HUDEP-2 (cell line): ENCODE measurements at regions not wholly inside any gene's neighbourhood (a gene's known extent, or its start where the extent isn't known, plus 50 kb on each side); places are given as distances from the start of the nearest gene placed in this dataset.
"Not testable (repeated sequence)": the region's sequence is repeated elsewhere in the genome, so short reads cannot be mapped to it uniquely, and the experiment has no call there.

Experiments
- DNase-seq, 76 experiments: peaks; one replicate each; lab custom pipeline; 2025; ENCODE audit not compliant: unreplicated experiment in 76 of 76; lab: John Stamatoyannopoulos, UW

- DNase-seq, result no peak
These were observed 278.3 kb downstream of the TMEM38B start for GRCh38 chr9:105972466-105973204.

DNA sequence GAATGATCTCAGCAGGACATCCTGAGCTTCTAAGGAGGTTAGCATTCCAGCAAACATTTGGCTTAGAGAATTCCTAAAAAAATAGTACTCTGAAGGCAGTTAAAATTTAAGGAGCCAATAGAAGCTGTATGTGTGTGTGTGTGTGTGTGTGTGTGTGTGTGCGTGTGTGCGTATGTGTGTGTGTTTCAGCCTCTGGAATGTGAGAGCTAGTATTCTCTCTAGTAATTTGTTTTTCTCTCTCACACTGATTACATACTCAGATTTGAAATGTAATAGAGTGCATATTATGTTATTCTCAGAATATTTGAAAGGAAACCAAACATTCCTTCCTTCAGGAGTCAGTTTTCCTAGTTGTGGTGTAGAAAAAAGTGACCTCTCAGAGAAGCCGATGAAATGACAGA lies 279.6 kb downstream of the TMEM38B start:
- no peak for DNase-seq

GRCh38 chr9:105975886-105976645 lies 281.7 kb downstream of the TMEM38B start:
- DNase-seq, result no peak

- no peak for DNase-seq
These were observed 284.0 kb downstream of the TMEM38B start for GRCh38 chr9:105978336-105978735.

DNA sequence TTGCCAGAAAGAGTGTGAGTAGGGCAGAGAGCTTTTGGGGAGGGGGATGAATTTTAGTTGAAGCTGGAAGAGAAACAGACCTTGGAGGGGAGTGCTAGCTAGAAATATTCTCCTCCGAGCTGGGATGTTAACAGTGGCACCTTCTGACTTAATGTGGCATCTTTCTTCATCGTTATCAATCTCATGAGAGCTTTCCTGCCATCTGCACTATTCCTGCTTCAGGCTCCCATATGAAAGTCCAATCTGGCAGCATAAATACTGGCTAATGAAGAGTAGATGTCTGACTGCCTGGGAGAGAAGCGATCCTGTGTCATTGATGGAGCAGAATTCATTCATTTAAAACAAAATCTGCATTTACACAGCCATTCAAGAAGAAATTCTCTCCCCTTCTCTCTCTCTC lies 284.5 kb downstream of the TMEM38B start:
- no peak for DNase-seq

GRCh38 chr9:105979290-105979689 lies 284.9 kb downstream of the TMEM38B start:
- no peak for DNase-seq

DNA sequence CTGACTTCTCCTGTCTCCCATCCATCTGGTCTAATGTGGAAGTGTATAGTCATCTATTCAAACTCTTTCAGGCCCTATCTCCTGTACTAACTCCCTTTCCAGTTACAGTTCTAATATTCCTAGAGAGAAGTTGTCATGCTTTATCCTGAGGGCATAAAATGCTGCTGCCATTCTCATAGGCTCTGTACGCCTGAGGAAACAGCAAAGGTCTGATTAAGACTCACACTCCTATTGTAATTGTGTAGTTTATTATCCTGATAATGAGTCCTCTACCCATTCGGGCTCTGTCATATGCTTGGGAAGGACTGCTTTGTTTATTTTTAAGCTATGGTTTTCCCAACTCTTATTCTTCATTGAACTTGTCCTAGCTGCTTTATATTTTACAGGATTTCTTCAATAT lies 290.4 kb downstream of the TMEM38B start:
- DNase-seq, result no peak

DNA sequence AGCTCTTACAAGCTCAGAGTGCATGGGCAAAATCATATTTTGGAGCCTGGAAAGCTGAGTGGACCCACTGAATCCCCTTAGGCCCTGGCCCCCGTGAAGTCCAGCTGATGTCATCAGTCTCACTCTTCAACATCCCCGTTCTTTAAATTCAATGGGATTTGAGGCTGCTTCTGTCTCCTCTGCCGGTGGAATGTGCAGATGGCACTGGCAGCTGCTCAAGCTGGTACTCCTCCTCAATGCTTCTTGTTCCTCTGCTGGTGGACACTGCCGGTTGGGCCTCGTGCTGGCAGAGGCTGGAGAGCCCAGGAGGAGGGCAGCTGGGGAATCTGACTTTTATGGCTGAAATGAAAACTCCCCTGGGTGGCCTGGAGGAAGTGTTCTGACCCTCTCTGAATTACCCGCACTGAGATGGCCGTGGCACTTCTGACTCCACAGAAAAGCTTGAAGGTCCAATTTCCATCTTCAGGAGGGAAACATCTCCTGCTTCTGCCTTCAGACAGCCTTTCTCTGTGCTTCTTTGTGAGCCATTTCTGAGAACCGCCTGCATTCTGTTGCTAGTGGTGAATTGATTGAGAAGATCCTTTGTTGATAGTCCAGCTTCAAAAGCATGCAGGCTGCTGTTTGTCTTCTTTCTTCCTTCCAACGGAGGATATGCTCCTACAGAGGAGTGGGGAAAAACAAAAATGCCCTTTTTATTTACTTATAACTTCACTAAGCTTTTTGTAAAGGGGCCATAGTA lies 298.9 kb downstream of the TMEM38B start:
- no peak for DNase-seq

GRCh38 chr9:105993921-105994715 lies 299.8 kb downstream of the TMEM38B start:
- no peak for DNase-seq

GRCh38 chr9:105994970-105995369 lies 300.6 kb downstream of the TMEM38B start:
- DNase-seq, result peak in 2 of 76 experiments; percentile 2 to 11

DNA sequence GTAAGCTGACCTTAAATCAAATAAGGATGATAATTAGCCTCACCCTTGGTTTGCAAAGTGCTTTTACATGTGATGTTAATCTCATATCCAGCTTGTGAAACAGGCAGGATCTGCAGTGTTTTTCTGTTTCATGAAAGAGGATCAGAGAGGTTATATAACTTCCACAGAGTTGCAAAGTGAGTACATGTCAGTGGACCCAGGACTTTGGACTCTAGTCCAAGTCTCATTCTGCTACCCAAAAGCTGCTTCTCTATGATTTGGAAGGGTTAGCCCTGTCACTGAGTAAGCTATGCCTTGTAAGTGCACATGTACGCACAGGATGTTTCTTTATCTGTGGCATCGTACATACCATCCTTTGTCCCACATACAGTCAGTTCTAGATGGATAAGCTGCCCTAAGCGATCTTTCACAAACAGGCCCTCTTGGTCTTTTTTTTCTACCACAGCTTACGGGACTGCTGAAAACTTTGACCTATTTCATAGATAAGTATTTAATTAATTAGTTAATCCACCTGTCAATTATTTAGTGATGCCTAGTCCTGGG lies 322.9 kb downstream of the TMEM38B start:
- no peak for DNase-seq

DNA sequence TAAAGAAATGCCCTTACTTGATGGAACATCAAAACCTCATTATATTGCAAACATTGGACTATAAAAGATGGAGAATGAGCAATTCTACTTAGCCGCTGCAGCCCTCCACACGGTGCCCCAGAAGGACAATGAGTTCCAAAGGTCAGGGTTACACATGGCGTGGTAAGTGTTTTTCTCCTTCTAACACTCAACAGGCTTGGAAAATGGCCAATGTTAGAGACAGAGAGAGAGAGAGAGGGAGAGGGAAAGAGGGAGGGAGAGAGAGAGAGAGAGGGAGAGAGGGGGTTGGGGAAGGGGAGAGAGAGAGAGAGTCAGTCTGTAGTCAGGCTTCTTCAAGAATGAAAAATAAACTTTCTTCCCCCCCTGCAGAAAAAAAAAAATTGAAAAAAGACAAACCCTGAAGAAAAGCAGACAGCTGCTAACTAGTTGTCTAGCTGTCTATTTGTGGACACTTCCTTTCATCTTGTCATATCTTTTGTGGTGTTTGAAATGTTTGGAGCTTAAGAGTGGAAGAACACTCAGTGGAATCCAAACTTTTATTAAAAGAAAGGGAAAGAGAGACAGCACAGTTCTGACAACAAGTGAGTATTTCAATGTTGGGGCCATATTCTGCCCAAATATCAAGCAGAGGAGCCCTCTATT lies 324.8 kb downstream of the TMEM38B start:
- DNase-seq, result no peak

DNA sequence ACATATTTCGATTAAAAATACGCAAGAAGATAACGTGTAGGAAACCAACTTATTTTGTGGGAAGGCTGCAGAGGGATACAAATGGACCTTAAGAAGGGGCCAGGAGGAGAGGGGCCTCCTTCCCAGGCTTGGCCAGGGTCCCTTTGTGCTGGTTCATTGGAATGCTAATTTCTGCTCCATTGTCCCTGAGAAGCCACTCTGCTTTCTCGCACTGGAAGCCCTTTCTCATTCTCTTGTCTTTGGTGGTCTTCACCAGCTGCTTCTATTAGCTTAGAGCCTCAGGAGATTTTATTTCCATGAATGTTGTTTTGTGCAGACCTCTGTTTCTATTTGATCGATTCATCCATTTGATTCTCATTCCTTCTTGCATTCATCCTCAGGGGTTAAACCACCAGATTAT lies 325.4 kb downstream of the TMEM38B start:
- no peak for DNase-seq

DNA sequence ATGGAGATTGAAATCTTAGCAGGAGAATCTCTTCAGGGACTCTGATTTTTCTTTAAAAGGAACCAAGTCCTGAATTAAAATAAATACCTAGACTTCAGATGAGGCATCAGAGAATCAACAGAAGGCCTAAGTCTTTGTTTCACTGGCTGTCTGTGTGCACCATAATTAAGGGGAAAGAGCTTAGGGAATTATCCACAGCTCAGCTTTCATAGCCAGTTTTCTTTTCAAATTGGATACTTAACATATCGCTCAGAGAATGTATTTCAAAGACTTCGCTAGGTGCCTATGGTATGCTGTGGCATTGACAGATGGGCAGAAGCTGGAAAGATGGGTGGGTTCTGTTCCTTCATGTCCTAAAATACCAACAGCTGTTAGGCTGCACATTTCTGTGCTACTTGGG lies 325.8 kb downstream of the TMEM38B start:
- DNase-seq, result no peak

DNA sequence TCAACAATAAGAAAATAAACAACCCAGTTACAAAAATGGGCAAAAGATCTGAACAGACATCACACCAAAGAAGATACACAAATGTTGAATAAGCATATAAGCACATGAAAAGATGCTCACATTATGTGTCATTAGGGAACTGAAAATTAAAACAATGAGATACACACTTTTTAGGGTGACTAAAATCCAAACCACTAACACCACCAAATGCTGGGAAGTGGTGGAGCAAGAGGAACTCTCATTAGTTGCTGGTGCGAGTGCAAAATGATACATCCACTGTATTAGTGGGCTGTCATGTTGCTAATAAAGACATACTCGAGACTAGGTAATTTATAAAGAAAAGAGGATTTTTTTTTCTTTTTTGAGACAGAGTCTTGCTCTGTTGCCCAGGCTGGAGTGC lies 329.1 kb downstream of the TMEM38B start:
- no peak for DNase-seq

DNA sequence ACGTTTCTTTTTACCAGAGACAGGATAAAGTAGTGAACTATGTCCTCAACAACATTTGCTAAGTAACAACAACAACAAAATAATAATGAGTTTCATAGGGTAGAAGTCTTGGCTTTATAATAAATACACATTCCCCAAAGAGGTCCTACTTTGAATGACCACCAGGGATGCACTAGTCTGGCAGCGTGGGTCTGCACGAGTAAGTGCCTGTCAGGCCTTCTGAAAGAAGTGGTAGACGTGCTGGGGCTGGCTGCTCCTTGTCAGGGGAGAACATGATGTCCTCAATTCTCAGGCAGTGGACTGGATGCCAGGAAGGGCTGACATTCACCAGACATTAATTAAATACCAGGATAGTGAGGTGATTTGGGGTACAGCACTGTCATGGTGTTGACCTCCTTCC lies 331.1 kb downstream of the TMEM38B start:
- no peak for DNase-seq

GRCh38 chr9:106030146-106030545 lies 335.8 kb downstream of the TMEM38B start:
- DNase-seq, result not testable (repeated sequence)

DNA sequence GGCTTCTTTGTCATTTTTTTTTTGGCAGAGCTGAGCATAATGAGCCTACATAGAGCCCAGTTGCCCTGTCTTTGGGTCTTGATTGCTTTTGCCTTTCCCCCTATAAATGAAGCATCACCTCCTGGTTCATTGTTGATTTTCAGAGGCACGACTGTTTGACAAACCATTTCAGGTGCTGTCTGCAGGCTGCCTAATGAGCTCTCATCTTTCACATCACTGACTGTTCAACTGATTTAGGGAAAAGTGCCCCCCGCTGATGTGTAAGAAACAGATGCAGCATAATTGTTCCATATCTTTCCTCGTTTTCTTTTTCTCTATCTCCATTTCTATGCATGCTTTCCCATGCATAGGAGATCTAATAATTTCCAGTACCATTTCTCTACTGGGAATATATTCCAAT lies 338.6 kb downstream of the TMEM38B start:
- no peak for DNase-seq

DNA sequence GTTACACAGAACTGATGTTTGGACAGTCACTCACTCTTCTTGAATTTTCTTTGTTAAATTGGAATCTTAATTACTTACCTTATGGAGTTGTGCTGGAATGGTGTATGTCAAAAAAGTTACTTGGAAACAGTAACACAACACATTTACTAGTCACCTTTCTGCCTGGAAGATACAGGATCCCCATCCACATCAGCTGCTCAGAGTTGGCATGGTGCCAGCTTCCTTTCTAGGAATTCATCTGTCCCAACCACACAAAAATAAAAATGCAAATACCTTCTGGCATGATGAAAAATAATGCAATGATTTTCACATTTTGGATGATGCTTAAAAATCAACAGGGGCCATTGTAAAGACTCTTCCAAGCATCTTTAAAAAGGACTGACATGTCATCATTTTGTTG lies 341.5 kb downstream of the TMEM38B start:
- peak in 1 of 76 experiments; percentile 1 for DNase-seq
